NCI-H2107 treated with DMSO at 0.1 percent for 48 hours (cell line): ENCODE measurements at regions not wholly inside any gene's neighbourhood (a gene's known extent, or its start where the extent isn't known, plus 50 kb on each side); places are given as distances from the start of the nearest gene placed in this dataset.

ENCODE experiments used
- DNase-seq: peaks from one replicate; lab custom pipeline; 2025; ENCODE audit not compliant: unreplicated experiment; lab: John Stamatoyannopoulos, UW

DNA sequence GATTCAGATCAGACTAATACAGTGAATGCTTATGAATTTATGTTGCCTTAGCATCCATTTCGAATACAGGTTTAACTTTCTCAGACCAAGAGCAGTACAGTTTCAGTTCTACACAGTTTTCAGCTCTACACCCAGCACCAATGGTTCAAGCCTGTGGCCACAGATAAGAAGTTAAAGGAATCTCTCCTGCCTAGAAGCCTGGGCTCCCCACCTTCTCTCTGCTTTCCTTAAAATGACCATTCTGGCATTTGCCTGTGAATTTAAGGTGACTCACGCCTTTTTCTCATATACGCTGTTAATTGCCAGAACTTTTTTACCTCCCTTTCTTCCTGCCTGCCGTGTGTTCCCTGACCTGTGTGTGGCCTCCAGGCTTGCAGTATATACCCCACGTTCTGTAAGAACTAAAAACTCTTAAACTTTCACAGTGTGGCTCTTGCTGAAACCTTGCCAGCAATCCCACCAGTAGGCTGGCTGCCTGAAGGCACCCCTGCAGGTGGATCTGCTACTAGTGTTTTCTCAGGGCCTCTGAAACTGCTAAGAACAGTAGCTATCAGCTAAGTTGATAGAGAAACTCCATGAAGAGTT is 692.8 kb upstream of the CDH18 start:
- DNase-seq = no peak

DNA sequence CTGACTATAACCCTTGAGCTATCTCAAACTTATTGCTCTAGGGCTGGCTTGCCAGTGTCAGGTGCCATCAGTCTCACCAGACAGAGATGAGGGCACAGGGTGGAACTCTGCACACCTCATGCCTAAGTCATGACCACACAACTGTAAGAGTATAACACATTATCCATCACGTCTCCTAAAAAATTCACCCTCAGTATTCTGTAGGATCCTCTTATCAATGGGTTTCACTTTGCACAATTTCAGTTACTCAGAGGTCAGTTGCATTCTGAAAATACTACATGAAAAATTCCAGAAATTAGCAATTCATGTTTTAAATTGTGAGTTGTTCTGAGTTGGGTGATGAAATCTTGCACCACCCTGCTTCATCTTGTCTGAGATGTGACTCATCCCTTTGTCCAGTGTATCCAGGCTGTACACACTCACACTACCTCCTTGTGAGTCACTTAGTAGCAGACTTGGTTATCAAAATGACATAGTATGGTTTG is 690.9 kb upstream of the CDH18 start:
- DNase-seq = no peak

DNA sequence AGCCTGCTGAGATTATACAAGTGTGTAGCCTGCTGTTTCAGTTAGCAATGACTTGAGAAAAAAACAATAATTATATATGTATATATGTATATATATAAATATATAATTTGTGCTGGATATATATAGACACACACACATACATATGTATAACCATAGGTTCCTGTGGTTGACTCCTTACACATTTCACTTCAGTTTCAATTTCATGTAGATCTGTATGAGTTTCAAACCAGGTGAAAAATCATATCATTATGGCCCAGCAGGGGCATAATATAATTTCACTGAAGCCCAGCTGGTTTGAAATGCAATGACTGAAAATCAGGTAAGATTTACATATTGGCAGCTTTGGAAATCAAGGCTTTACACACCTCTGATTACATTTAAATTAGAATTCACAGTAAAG is 690.4 kb upstream of the CDH18 start:
- no peak for DNase-seq

DNA sequence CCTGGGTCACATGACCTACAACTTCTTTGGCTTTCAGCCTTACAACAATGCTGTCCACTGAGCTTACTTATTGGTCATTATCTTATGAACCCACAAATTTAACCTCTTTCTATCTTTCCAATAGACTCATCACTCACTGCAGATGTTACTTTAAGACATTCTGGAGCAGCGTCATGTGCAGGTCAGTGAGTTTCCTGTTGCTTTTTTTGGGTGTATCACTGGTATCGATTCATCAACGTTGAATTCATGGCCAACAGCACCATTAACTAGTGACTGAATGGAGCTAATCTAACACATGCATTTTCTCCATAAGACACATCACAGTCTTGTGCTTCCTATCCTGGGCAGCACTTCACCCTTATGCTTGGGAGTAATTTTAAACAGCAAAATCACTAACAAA is 672.6 kb upstream of the CDH18 start:
- DNase-seq = no peak

DNA sequence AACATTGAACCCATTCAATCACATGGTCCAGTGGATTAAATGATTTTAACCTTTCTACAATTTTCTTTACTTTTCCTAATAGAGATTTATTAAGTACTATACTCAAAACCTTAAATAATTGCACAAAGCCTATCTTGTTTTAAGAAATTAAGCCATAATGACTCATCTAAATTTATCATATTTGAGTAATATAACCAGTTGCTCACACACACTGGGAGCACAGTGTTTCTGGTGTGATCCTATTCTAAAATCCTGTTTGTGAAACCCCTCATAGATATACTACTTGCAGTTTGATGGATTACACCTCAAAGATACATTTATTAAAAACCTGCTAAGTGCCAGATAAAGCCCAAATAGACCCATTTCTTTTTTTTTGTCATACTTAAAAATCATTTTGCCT is 668.3 kb upstream of the CDH18 start:
- DNase-seq = no peak

DNA sequence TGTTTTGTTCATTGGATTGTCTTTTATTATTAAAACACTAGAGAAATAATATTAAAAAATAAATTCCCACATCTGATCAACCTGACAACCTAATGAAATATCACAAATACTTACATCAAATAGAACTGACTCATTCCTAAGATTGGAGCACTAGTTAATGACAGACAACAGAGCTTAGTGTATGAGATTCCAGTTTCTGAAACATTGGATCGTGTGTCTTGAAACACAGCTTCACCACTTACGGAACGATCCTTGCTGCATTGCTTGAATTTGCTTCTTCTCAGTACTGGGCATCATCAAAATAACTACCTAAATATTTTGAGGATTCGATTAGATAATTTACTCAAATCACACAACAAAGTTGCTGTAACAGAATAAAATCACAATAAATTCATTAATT is 667.2 kb upstream of the CDH18 start:
- no peak for DNase-seq

DNA sequence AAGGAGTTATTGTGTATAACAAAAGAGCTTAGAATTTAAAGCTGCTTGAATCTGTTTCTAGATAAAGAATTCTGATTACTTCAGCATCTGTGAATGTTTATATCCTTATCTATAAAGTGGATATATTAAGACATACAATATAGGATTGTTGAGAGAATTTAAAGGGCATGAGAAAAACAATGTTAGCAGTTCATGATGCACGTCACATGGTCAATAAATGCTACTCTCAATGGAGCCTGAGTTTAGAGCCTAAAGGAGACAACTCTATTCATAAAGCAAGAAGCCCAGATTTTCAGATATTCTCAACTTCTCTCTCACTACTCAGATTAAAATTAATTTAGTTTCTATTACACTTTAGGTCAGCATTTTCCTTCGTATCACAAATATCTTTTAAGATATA is 666.7 kb upstream of the CDH18 start:
- no peak for DNase-seq

DNA sequence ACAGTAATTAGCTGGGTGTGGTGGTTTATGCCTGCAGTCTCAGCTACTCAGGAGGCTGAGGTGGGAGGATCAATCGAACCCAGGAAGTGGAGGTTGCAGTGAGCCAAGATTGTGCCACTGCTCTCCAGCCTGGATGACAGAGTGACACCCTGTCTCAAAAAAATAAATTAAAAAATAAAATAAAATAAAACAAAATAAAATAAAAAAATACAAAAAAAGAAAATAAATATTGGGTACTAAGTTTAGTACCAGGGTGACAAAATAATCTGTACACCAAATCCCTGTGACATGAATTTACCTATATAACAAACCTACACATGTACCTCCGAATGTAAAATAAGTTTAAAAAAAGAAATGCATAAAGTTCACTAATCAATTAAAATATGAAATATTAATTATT is 666.0 kb upstream of the CDH18 start:
- DNase-seq = no peak

DNA sequence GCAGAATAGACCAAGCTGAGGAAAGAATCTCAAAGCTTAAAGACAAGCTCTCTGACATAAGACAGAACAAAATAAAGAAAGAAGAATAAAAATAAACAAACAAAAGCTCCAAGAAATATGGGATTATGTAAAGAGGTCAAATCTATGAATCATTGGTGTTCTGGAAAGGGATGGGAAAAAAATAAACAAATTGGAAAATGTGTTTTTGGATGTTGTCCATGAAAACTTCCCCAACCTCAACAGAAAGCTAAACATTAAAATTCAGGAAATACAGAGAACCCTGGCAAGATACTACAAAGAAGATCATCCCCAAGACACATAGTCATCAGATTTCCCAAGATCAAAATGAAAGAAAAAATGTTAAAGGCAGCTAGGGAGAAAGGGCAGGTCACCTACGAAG is 662.0 kb upstream of the CDH18 start:
- no peak for DNase-seq

DNA sequence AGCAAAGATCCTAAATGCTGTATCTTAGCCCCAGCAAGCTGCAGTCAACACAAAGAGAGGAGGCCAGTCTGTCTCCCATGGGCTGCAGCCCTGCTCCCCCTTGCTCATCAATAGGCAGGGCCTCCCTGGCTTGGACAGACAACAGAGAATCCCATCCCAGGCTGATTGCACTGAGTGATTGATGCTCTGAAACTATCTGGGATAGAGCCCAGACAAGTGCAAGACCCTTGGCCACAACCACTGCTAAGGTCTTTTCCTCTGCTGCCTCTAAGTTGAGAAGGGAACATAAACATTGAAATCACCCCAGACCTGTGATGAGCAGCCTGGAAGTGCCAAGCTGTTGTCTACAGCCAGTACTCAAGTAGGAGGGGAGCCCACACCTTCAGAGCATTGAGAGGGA is 661.0 kb upstream of the CDH18 start:
- no peak for DNase-seq

DNA sequence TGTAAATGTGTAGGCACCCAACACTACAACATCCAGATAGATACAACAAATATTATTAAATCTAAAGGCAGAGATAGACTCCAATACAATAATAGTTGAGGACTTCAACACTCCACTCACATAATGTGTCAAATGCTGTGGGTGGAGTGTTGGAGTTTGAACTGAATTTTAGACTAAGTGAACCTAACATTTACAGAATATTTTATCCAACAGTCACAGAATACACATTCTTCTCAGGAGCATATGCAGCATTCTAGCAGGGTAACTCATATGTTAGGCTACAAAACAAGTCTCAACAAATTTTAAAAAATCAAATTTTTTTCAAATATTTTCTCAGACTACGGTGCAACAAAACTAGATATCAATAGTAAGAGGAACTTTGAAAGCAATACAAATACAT is 648.7 kb upstream of the CDH18 start:
- DNase-seq = no peak

DNA sequence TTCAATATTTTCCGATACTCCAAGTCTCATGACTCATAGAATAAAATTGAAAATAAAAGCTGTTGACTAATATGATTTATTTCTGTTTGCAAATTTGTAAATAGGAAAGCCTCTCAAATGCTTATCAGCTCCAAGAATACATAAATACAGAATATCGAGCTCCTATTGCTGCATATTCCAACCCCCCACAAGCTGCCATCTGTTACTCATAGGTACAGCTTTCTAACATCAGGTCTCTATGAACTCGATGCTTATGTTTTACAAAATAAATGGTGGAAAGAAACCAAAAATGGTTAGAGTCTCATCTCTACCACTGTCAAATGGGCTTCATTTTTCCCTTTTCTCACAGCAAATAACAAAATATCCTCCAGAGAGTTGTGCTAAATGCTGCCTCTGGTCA is 631.6 kb upstream of the CDH18 start:
- no peak for DNase-seq

DNA sequence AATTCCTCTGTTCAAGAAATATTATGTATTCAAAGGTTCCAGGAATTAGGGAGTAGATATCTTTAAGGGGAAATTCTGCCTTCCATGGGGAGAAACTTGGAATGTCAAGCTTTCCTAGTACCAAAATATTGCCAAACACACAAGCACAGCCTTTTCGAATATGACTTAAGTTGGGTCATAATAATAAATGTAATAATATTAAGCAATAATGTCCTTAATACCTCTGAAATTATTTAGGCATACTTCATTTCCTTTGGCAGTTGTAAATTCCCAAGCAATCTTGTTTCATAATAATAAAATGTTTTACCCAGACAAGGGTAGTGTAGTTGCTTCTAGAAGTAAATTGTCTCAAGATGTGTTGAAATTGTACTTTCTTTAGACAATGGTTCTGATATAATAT is 630.3 kb upstream of the CDH18 start:
- no peak for DNase-seq

DNA sequence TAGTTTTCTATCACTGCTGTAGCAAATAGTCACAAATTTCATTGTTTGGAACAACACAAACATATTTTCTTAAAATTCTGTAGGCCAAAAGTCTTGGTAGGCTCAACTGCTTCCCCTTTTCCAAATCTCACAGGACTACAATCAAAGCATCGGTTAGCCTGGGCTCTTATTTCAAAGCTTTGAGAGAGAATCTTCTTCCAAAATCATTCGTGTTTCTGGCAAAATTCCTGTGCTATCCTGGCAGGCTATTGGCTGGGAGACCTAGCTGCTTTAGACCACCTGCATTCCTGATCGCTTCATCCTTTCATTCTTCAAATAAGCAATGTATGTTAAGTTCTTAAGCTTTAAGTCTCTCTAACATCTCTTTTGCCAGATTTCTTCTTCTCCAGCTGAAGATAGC is 629.8 kb upstream of the CDH18 start:
- DNase-seq = no peak

DNA sequence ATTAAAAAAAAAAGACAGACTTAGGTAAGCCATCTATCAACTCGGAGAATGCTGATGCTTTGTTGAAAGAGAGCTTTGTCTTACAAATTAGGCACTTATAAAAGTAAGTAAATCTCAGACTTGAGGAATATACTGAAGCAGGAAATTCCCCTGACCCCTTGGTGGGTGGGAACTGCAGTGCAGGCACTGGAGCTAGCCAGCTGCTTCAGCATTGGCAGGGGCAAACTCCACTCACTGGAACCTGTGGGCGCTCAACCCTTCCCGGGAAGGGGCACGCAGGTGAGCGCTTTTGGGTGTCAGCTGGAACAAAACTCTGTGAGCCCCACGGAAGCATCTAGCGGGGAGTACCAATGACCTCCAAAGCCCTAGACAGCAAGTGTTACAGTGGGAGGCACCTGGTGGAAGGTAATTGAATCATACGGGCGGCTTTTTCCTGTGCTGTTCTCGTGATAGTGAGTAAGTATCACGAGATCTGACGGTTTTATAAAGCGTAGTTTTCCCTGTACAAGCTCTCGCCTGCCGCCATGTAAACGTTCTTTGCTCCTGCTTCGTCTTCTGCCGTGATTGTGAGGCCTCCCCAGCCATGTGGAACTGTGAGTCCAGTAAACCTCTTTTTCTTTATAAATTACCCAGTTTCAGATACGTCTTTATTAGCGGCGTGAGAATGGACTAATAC is 628.0 kb upstream of the CDH18 start:
- DNase-seq = no peak

DNA sequence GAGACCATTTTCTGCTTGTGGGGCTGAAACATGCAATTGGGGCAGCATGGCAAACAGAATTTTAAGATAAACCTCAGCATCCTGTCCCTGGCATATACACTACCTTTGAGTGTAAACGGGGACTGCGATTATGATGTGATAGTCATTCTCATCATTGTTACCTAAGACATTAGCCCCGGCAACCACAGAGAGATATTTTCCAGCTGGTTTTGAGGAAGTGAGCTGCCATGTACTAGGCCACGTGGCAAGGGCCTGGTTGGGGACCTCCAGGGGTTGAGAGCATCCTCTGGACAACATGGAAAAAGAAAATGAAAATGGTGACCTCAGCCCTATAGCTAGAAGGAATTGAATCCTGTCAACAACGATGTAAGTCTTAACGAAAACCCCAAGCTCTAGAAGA is 623.6 kb upstream of the CDH18 start:
- DNase-seq = no peak

DNA sequence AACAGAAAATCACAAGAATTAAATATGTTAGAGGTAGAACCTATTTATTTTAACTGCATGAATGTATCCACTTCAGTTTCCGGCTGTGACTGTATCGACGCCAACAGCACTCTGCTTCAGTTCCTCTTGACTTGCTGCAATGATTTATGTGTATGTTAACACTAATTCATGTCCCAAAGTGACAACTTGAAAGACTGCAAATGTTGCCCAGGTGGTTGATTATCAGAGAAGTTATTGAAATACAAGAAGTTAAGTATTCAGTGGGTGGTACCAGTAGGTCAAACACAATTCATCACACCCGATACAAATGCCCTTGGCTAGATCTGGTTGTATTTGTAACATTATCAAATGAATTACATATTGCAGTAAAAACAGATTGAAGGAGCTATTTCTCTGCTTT is 622.7 kb upstream of the CDH18 start:
- no peak for DNase-seq

DNA sequence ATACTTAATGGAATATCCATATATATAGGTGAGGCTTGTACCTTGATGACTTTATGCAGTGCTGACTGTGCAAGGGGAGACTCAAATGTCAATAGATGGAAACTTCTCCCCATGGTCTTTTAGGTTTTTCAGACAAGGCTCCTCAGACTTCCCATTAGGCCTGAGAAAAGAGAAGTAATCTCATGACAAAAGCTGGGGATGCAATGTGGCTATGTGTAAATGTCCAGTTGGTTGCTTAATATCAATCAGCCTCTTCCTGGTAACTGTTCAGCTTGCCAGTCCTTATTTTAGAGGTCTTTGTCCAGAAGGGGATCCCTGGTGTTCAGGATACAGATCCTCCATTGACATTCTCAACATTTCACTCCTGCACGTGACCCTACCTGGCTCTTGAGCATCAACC is 621.1 kb upstream of the CDH18 start:
- no peak for DNase-seq

DNA sequence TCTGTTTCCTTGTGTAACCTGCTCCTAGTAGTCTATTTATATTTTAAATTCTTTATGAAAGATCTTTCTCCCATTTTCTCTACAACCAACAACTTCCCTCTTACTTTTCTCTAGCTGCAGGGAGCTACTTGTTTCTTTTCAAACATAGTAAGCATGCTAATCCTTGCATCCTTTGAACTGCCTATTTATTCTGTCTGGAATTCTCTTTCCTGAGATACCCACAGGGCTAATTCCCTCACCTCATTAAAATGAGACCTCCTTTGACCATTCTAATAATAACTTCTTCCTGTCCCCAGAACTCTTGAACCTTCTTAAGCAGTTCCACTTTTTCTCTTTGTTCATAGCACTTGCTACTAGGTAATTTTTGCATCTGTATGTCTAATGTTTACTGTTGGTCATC is 620.6 kb upstream of the CDH18 start:
- DNase-seq = no peak

DNA sequence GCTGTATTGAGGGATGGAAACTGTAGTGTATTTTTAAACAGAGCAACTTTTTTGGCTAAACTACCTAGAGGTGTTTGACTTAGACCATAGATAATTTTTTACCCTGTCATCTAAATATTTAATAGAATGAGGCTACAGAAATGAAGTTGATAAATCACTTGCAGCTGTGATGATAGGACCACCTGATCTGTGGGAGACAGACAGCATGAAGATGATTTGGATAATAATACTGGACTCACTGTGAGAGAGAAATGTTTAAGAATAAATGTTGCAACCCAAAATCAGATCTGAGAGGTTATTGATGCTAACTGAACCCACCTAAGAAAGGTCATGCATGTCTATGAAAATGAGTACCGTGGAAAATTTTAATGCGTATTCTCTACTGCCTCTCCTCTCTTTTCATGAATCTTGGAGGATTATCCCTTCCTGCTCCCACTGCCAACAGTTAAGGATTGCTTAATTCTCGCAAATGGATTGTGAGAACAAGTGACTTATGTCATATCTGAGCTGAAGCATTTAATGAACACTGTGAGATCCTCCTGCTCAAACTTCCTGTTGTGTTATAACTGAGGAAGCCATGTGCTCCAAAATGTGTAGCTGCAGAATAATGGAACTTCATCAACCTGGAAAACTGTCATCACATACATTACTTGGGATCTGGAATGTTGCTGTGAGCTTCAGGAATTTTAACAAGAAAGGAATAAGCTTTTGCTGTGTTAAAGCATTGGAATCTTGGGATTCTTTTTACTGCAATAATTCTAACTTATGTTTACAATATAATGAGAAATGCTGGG is 617.9 kb upstream of the CDH18 start:
- DNase-seq = no peak

DNA sequence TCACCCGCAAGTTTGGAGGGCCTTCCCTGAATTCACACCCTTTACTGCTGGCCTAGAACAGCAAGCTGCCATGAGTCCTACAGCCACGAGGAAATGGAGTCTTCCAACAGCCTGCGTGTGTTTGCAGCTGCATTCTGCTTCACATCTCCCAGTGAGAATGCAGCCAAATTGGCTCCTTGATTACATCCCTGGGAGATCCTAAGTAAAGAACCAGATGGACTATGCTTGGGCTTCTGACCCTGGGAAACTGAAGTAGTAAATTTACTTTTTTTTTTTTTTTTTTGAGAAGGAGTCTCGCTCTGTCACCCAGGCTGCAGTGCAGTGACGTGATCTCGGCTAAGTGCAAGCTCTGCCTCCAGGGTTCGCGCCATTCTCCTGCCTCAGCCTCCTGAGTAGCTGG is 617.0 kb upstream of the CDH18 start:
- DNase-seq = no peak

DNA sequence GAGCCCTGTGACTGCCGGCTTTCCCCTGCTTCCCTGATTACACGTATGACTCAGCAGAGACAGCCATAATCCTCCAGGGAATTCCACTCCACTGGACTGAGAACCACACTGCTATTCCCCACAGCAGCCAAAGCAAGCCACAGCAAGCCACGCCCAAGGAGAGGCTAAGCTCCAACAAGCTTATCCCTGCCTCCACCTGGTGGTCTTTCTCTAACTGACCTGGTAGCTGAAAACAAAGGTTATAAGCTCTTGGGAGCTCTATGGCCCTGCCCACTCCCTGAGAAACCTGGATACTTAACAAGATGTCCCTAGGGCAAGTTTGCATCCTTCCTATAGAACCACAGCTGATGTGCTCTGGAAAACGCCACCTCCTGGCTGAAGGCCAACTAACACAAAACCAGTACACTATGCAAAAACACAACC is 613.7 kb upstream of the CDH18 start:
- DNase-seq = no peak
